UCSD-AML1 (cell line): ENCODE measurements at regions not wholly inside any gene's neighbourhood (a gene's known extent, or its start where the extent isn't known, plus 50 kb on each side); places are given as distances from the start of the nearest gene placed in this dataset.
"Not testable (repeated sequence)": the region's sequence is repeated elsewhere in the genome, so short reads cannot be mapped to it uniquely, and the experiment has no call there.

Source experiments
- DNase-seq: peaks from one replicate; lab custom pipeline; 2025; ENCODE audit not compliant: unreplicated experiment; lab: John Stamatoyannopoulos, UW

GRCh38 chr4:24211856-24212255 is 322.0 kb upstream of the PPARGC1A start:
- no peak for DNase-seq

- no peak for DNase-seq
These were observed 320.6 kb upstream of the PPARGC1A start for GRCh38 chr4:24210332-24210902.

GRCh38 chr4:24209906-24210305 is 320.1 kb upstream of the PPARGC1A start:
- DNase-seq: no peak

- no peak for DNase-seq
These were observed 319.3 kb upstream of the PPARGC1A start for GRCh38 chr4:24209131-24209530.

GRCh38 chr4:24208691-24209090 is 318.8 kb upstream of the PPARGC1A start:
- DNase-seq: no peak

- DNase-seq: not testable (repeated sequence)
These were observed 314.9 kb upstream of the PPARGC1A start for GRCh38 chr4:24204708-24205107.

- no peak for DNase-seq
These were observed 314.1 kb upstream of the PPARGC1A start for GRCh38 chr4:24203926-24204325.

- no peak for DNase-seq
These were observed 312.7 kb upstream of the PPARGC1A start for GRCh38 chr4:24202579-24202978.

- DNase-seq: no peak
These were observed 308.1 kb upstream of the PPARGC1A start for GRCh38 chr4:24197955-24198354.

- no peak for DNase-seq
These were observed 306.9 kb upstream of the PPARGC1A start for GRCh38 chr4:24196785-24197184.

- DNase-seq: no peak
These were observed 306.3 kb upstream of the PPARGC1A start for GRCh38 chr4:24195991-24196736.

GRCh38 chr4:24192018-24192641 is 302.3 kb upstream of the PPARGC1A start:
- no peak for DNase-seq

GRCh38 chr4:24190761-24191695 is 301.2 kb upstream of the PPARGC1A start:
- no peak for DNase-seq

- no peak for DNase-seq
These were observed 298.6 kb upstream of the PPARGC1A start for GRCh38 chr4:24188459-24188858.

GRCh38 chr4:24186466-24186865 is 296.6 kb upstream of the PPARGC1A start:
- DNase-seq: no peak

GRCh38 chr4:24181005-24181404 is 291.2 kb upstream of the PPARGC1A start:
- no peak for DNase-seq

GRCh38 chr4:24180586-24180985 is 290.7 kb upstream of the PPARGC1A start:
- DNase-seq: no peak

GRCh38 chr4:24179201-24179840 is 289.5 kb upstream of the PPARGC1A start:
- DNase-seq: no peak

GRCh38 chr4:24177443-24177842 is 287.6 kb upstream of the PPARGC1A start:
- not testable (repeated sequence) for DNase-seq

GRCh38 chr4:24175707-24176106 is 285.9 kb upstream of the PPARGC1A start:
- DNase-seq: no peak

- no peak for DNase-seq
These were observed 284.8 kb upstream of the PPARGC1A start for GRCh38 chr4:24174602-24175001.
